DOHH2 (cell line): ENCODE measurements at regions not wholly inside any gene's neighbourhood (a gene's known extent, or its start where the extent isn't known, plus 50 kb on each side); places are given as distances from the start of the nearest gene placed in this dataset.

ENCODE experiments used
- H3F3A ChIP-seq: fragments of 200-600 bp; sonication (generic), shearing (Covaris generic); 2 replicates; pipeline ENCODE4 v1.6.0; 2016; ENCODE audit warnings: antibody characterized with exemption, mild to moderate bottlenecking; ENCODE audit not compliant: control insufficient read depth, insufficient read depth
- H3K27ac ChIP-seq: fragments of 200-600 bp; sonication (generic); 2 replicates; pipeline ENCODE4 v1.5.1; 2014; ENCODE audit warnings: low read depth, mild to moderate bottlenecking, low read length, moderate library complexity
- H3K27me3 ChIP-seq: fragments of 200-600 bp; sonication (generic); 2 replicates; pipeline ENCODE4 v1.6.1; 2014; ENCODE audit warnings: mild to moderate bottlenecking, low read length, mixed read lengths; ENCODE audit not compliant: control insufficient read depth
- H3K36me3 ChIP-seq: fragments of 200-600 bp; sonication (generic); 2 replicates; pipeline ENCODE4 v1.6.1; 2014; ENCODE audit warnings: mild to moderate bottlenecking, low read length, moderate library complexity, mixed read lengths; ENCODE audit not compliant: control insufficient read depth
- H3K4me1 ChIP-seq: fragments of 200-600 bp; sonication (generic); 2 replicates; pipeline ENCODE4 v1.6.1; 2014; ENCODE audit warnings: mild to moderate bottlenecking, low read length, mixed read lengths; ENCODE audit not compliant: control insufficient read depth
- H3K4me2 ChIP-seq: fragments of 200-600 bp; sonication (generic); 2 replicates; pipeline ENCODE4 v1.6.0; 2014; ENCODE audit warnings: mild to moderate bottlenecking, low read length, moderate library complexity
- H3K4me3 ChIP-seq: fragments of 200-600 bp; sonication (generic); 2 replicates; pipeline ENCODE4 v1.5.1; 2014; ENCODE audit warnings: mild to moderate bottlenecking, low read length, mixed read lengths
- H3K79me2 ChIP-seq: fragments of 200-600 bp; sonication (generic); 2 replicates; pipeline ENCODE4 v1.6.1; 2014; ENCODE audit warnings: mild to moderate bottlenecking, low read length, mixed read lengths; ENCODE audit not compliant: control insufficient read depth
- H3K9me2 ChIP-seq: fragments of 200-600 bp; sonication (generic); replicated peaks from 2 replicates; pipeline ENCODE4 v1.6.1; 2014; ENCODE audit warnings: mild to moderate bottlenecking, low read length, mixed read lengths; ENCODE audit not compliant: control insufficient read depth
- H3K9me3 ChIP-seq: fragments of 200-600 bp; sonication (generic); 2 replicates; pipeline ENCODE4 v1.6.1; 2014; ENCODE audit warnings: antibody characterized with exemption, low read length, mixed read lengths; ENCODE audit not compliant: control insufficient read depth, insufficient read depth
- H4K20me1 ChIP-seq: fragments of 200-600 bp; sonication (generic); 2 replicates; pipeline ENCODE4 v1.6.0; 2014; ENCODE audit warnings: low read depth, mild to moderate bottlenecking, antibody characterized with exemption, low read length, moderate library complexity; ENCODE audit not compliant: control insufficient read depth, insufficient read depth
- EZH2phosphoT487 ChIP-seq: fragments of 200-600 bp; sonication (generic); IDR thresholded peaks from 2 replicates; pipeline ENCODE4 v1.6.1; 2017; ENCODE audit warnings: borderline replicate concordance, mild to moderate bottlenecking, antibody characterized with exemption, low read length, moderate library complexity, mixed read lengths
- TF ChIP-seq, protein P1 (sequence below): fragments of 200-600 bp; sonication (generic); IDR thresholded peaks from one replicate; pipeline ENCODE4 v1.5.1; 2014; ENCODE audit warnings: antibody characterized with exemption, mild to moderate bottlenecking, low read depth, low read length; ENCODE audit not compliant: poor library complexity, severe bottlenecking

DNA sequence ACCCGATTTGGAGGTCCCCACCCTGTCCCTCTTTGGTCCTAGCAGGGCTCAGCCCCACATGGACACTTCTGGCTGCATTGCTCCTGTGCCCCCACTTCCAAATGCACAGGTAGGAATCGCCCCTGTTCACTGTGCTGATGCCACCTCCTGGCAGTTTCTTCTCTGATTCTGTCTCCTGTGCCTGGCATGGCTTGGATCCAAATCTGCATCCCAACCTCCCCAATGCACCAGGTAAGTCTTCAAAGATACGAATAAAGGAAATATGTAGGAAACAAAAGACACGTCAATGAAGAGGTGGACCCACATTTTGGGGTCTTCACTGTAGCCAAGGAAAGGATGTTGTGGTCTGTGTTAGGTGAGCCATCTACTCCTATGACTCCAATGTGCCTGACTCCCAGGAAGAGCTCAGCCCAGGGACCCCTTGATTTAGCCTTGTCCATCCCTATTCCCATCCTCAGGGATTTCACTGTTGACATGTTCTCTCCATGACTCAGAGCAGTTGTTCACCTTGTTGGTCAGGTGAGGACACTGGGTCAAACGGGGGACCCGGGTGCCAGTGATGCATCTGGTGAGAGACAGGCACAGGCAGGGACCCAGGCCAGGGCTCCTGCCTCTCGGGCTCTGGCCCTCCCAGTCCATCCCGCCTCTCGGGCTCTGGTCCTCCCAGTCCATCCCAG lies 341.8 kb downstream of the CXCL12 start:
- Histone ChIP-seq H3K4me3 (no peak overlapping the region), H4K20me1 (no peaks in the 10 kb centered on the region), H3K27me3 (no peaks in the 10 kb centered on the region), H3K9me2 (no peaks in the 10 kb centered on the region), H3K79me2 (no peaks in the 10 kb centered on the region), H3K36me3 (no peaks in the 10 kb centered on the region), H3K9me3 (no peaks in the 10 kb centered on the region), H3K27ac (no peak overlapping the region), H3K4me2 (no peak overlapping the region), H3F3A (no peaks in the 10 kb centered on the region), H3K4me1 (no peaks in the 10 kb centered on the region)
- TF ChIP-seq, protein P1, sequence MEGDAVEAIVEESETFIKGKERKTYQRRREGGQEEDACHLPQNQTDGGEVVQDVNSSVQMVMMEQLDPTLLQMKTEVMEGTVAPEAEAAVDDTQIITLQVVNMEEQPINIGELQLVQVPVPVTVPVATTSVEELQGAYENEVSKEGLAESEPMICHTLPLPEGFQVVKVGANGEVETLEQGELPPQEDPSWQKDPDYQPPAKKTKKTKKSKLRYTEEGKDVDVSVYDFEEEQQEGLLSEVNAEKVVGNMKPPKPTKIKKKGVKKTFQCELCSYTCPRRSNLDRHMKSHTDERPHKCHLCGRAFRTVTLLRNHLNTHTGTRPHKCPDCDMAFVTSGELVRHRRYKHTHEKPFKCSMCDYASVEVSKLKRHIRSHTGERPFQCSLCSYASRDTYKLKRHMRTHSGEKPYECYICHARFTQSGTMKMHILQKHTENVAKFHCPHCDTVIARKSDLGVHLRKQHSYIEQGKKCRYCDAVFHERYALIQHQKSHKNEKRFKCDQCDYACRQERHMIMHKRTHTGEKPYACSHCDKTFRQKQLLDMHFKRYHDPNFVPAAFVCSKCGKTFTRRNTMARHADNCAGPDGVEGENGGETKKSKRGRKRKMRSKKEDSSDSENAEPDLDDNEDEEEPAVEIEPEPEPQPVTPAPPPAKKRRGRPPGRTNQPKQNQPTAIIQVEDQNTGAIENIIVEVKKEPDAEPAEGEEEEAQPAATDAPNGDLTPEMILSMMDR = no peak
- TF ChIP-seq EZH2phosphoT487 = no peak

DNA sequence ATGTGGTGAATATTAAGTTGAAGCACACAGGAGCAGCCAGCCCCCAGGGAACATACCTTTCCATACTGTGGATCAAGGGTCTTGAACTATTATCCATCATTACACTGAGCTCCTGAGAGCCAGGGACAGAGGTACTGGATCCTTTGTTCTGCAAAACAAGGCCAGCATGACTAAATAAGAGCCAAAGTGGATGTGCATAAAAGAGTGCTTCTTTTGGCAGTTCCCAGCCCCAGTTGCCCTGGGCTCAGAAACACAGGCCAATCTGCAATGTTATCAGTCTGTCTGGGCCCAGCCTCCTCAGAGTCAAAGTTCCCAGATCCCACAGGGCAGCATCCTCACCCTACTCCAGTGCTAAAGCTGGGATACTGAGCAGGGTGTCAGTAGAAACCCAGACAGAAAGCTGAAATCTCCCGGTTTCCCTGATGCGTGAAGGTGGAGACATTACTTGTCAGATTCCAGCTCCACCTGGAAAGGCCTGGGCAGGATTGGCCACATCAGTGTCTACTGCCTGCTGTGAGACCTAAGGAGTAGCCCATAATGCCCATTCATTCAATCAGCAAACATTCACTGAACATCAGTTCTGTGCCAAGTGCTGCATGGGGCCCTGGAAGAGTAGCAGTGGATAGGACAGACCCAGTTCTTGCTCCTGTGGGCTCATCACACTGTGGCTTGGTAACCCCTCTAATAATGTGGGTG lies 342.7 kb downstream of the CXCL12 start:
- no peak for TF ChIP-seq EZH2phosphoT487
- TF ChIP-seq, protein P1 = no peak
- H3K36me3 ChIP-seq = no peaks in the 10 kb centered on the region
- H3K27ac ChIP-seq = no peak overlapping the region
- no peak overlapping the region for H3K4me3 ChIP-seq
- H3K27me3 ChIP-seq = no peaks in the 10 kb centered on the region
- no peaks in the 10 kb centered on the region for H3K9me2 ChIP-seq
- H4K20me1 ChIP-seq = no peaks in the 10 kb centered on the region
- no peaks in the 10 kb centered on the region for H3K9me3 ChIP-seq
- H3K4me2 ChIP-seq = no peak overlapping the region
- no peaks in the 10 kb centered on the region for H3K79me2 ChIP-seq
- no peaks in the 10 kb centered on the region for H3F3A ChIP-seq
- no peaks in the 10 kb centered on the region for H3K4me1 ChIP-seq

DNA sequence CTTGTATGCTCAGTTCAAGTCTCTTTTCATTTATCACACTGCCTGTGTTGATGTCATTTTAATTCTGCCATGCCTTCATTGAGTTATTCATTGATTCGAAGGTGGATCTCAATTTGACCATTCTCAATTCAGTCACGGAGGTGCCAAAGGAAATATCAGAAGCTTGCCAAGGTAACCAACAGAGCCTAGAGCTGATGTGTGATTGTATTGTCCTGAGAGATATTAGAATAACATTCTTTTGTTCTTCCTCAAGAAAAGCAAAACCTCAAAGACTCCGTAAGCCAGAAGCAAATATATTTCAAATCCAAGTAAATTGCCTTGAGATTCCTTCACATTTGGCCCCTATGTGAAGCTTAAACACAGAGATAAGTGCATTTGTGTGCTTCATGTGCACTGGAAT lies 345.3 kb downstream of the CXCL12 start:
- Histone ChIP-seq H3K4me3 (no peak overlapping the region), H3K27ac (no peak overlapping the region), H3K4me2 (no peak overlapping the region), H3K36me3 (no peaks in the 10 kb centered on the region), H3K27me3 (no peaks in the 10 kb centered on the region), H4K20me1 (no peaks in the 10 kb centered on the region), H3F3A (no peaks in the 10 kb centered on the region), H3K4me1 (no peaks in the 10 kb centered on the region), H3K9me3 (no peaks in the 10 kb centered on the region), H3K9me2 (no peaks in the 10 kb centered on the region), H3K79me2 (no peaks in the 10 kb centered on the region)
- no peak for TF ChIP-seq EZH2phosphoT487
- TF ChIP-seq, protein P1 = no peak
